Neural cell (in vitro differentiated cells): ENCODE measurements at regions not wholly inside any gene's neighbourhood (a gene's known extent, or its start where the extent isn't known, plus 50 kb on each side); places are given as distances from the start of the nearest gene placed in this dataset.
A peak's percentile ranks its signal among the peaks of the same experiment; 100 is the strongest.

ENCODE experiments used
- H2AFZ ChIP-seq: fragments of 200-600, 300-800 bp; sonication (generic), shearing (Covaris generic); 2 replicates; pipeline ENCODE4 v1.6.0; 2014; ENCODE audit warnings: low read depth, mild to moderate bottlenecking, antibody characterized with exemption, low read length, moderate library complexity
- H3F3A ChIP-seq: fragments of 200-600 bp; shearing (Covaris generic); 2 replicates; pipeline ENCODE4 v1.6.1; 2016; ENCODE audit warnings: mild to moderate bottlenecking, moderate library complexity, mixed read lengths, antibody characterized with exemption, low read length; ENCODE audit not compliant: insufficient read depth, poor library complexity, severe bottlenecking
- H3K27ac ChIP-seq: fragments of 200-600, 300-800 bp; sonication (generic), shearing (Covaris generic); 2 replicates; pipeline ENCODE4 v1.5.1; 2014; ENCODE audit warnings: mild to moderate bottlenecking, low read length, moderate library complexity
- H3K27me3 ChIP-seq: fragments of 300-800, 200-600 bp; sonication (generic), shearing (Covaris generic); 2 replicates; pipeline ENCODE4 v1.6.0; 2014; ENCODE audit warnings: mild to moderate bottlenecking, low read depth, low read length, moderate library complexity; ENCODE audit not compliant: insufficient read depth
- H3K36me3 ChIP-seq: fragments of 300-800, 200-600 bp; sonication (generic), shearing (Covaris generic); 2 replicates; pipeline ENCODE4 v1.5.1; 2014; ENCODE audit warnings: mild to moderate bottlenecking, antibody characterized with exemption, low read length, moderate library complexity; ENCODE audit not compliant: insufficient read depth
- H3K4me2 ChIP-seq: fragments of 300-800, 200-600 bp; sonication (generic), shearing (Covaris generic); 2 replicates; pipeline ENCODE4 v1.6.0; 2014; ENCODE audit warnings: mild to moderate bottlenecking, low read length
- H3K4me3 ChIP-seq: fragments of 300-800, 200-600 bp; sonication (generic), shearing (Covaris generic); 2 replicates; pipeline ENCODE4 v1.5.1; 2014; ENCODE audit warnings: mild to moderate bottlenecking, low read length, moderate library complexity
- H3K79me2 ChIP-seq: fragments of 200-600 bp; shearing (Covaris generic); replicated peaks from 2 replicates; pipeline ENCODE4 v1.6.0; 2014; ENCODE audit warnings: mild to moderate bottlenecking, low read length, moderate library complexity; ENCODE audit not compliant: insufficient read depth
- H3K9ac ChIP-seq: fragments of 300-800, 200-600 bp; sonication (generic), shearing (Covaris generic); 2 replicates; pipeline ENCODE4 v1.6.1; 2016; ENCODE audit warnings: mild to moderate bottlenecking, low read length, mixed read lengths
- H3K9me2 ChIP-seq: fragments of 200-600 bp; shearing (Covaris generic); 2 replicates; pipeline ENCODE4 v1.6.1; 2016; ENCODE audit warnings: mild to moderate bottlenecking, low read length, mixed read lengths; ENCODE audit not compliant: insufficient read depth
- H3K9me3 ChIP-seq: fragments of 200-600, 300-800 bp; sonication (generic), shearing (Covaris generic); 2 replicates; pipeline ENCODE4 v1.6.1; 2016; ENCODE audit warnings: mild to moderate bottlenecking, mixed run types, low read length, moderate library complexity, mixed read lengths
- H4K20me1 ChIP-seq: fragments of 200-600 bp; shearing (Covaris generic); 2 replicates; pipeline ENCODE4 v1.6.1; 2016; ENCODE audit warnings: mild to moderate bottlenecking, mixed run types; ENCODE audit not compliant: insufficient read depth
- EP300 ChIP-seq: fragments of 450-650 bp; conservative IDR thresholded peaks from 2 replicates; pipeline ENCODE4 v1.6.1; 2014; ENCODE audit warnings: antibody characterized with exemption, mild to moderate bottlenecking, moderate library complexity; ENCODE audit not compliant: poor library complexity, severe bottlenecking
- EZH2 ChIP-seq: fragments of 200-600, 300-800 bp; shearing (Covaris generic), sonication (generic); IDR thresholded peaks from 2 replicates; pipeline ENCODE4 v1.6.1; 2014; ENCODE audit warnings: antibody characterized with exemption, low read length, borderline replicate concordance, mild to moderate bottlenecking; ENCODE audit not compliant: insufficient read depth, poor library complexity, severe bottlenecking
- MXI1 ChIP-seq: fragments of 450-650 bp; conservative IDR thresholded peaks from 2 replicates; pipeline ENCODE4 v1.6.1; 2014; ENCODE audit warnings: antibody characterized with exemption, mild to moderate bottlenecking; ENCODE audit not compliant: poor library complexity, severe bottlenecking
- POLR2AphosphoS5 ChIP-seq: IDR thresholded peaks from 2 replicates; pipeline ENCODE4 v1.6.1; 2012
- RAD21 ChIP-seq: fragments of 450-650 bp; conservative IDR thresholded peaks from 2 replicates; pipeline ENCODE4 v1.6.1; 2014; ENCODE audit warnings: antibody characterized with exemption, mild to moderate bottlenecking, moderate library complexity
- SMC3 ChIP-seq: fragments of 450-650 bp; conservative IDR thresholded peaks from 2 replicates; pipeline ENCODE4 v1.6.1; 2014; ENCODE audit warnings: antibody characterized with exemption, mild to moderate bottlenecking, moderate library complexity; ENCODE audit not compliant: poor library complexity
- TAF1 ChIP-seq: IDR thresholded peaks from 2 replicates; pipeline ENCODE4 v1.6.1; 2012; ENCODE audit warnings: low read depth
- TF ChIP-seq, protein P1 (sequence below): IDR thresholded peaks from 2 replicates; pipeline ENCODE4 v1.6.1; 2012; ENCODE audit warnings: borderline replicate concordance
- TF ChIP-seq, protein P2 (sequence below): fragments of 450-650 bp; IDR thresholded peaks from 2 replicates; pipeline ENCODE4 v1.5.1; 2014; ENCODE audit warnings: antibody characterized with exemption, mild to moderate bottlenecking, moderate library complexity; ENCODE audit not compliant: poor library complexity, severe bottlenecking

DNA sequence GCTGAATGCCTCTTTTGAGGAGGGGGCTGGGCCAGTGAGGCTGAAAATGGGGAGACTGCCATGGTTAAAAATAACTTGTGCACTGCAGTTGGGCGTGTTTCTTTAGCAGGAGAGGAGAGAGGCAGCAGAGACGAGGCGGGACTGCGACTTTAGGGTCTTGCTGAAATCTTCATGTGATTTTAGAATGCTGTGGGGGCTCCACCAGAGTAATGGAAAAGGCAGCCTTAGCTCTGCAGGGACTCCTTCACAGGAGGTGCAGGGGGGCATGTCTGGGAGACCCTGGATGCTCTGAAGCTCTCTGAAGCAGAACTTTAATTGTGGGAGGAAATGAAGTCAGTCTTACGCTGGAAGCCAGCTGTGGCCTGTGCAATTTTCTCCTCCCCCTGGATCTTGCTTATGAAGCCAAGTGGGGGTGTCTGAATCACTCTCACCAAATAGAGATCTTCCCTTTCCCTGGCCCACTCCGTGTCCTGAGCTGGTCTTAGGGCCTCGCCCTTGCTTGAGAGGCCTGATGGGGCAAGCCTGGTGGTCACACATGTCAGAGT lies 60.8 kb downstream of the NDUFS5 start:
- Histone ChIP-seq H3K27ac (no peak overlapping the region), H4K20me1 (peaks cover 35% of the 10 kb centered on the region), H3K27me3 (no peaks in the 10 kb centered on the region), H3K36me3 (peaks cover 8% of the 10 kb centered on the region), H3K4me2 (no peak overlapping the region), H3K9me2 (no peaks in the 10 kb centered on the region), H3K4me3 (peak overlapping the region; percentile 12), H3K79me2 (peaks cover 42% of the 10 kb centered on the region), H2AFZ (no peak overlapping the region), H3K9ac (no peak overlapping the region), H3F3A (no peaks in the 10 kb centered on the region), H3K9me3 (no peaks in the 10 kb centered on the region)
- TF ChIP-seq RAD21 = no peak
- TF ChIP-seq EP300 = no peak
- TF ChIP-seq MXI1 = no peak
- TF ChIP-seq TAF1 = no peak
- TF ChIP-seq, protein P1, sequence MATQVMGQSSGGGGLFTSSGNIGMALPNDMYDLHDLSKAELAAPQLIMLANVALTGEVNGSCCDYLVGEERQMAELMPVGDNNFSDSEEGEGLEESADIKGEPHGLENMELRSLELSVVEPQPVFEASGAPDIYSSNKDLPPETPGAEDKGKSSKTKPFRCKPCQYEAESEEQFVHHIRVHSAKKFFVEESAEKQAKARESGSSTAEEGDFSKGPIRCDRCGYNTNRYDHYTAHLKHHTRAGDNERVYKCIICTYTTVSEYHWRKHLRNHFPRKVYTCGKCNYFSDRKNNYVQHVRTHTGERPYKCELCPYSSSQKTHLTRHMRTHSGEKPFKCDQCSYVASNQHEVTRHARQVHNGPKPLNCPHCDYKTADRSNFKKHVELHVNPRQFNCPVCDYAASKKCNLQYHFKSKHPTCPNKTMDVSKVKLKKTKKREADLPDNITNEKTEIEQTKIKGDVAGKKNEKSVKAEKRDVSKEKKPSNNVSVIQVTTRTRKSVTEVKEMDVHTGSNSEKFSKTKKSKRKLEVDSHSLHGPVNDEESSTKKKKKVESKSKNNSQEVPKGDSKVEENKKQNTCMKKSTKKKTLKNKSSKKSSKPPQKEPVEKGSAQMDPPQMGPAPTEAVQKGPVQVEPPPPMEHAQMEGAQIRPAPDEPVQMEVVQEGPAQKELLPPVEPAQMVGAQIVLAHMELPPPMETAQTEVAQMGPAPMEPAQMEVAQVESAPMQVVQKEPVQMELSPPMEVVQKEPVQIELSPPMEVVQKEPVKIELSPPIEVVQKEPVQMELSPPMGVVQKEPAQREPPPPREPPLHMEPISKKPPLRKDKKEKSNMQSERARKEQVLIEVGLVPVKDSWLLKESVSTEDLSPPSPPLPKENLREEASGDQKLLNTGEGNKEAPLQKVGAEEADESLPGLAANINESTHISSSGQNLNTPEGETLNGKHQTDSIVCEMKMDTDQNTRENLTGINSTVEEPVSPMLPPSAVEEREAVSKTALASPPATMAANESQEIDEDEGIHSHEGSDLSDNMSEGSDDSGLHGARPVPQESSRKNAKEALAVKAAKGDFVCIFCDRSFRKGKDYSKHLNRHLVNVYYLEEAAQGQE = no peak
- TF ChIP-seq POLR2AphosphoS5 = no peak
- no peak for TF ChIP-seq SMC3

DNA sequence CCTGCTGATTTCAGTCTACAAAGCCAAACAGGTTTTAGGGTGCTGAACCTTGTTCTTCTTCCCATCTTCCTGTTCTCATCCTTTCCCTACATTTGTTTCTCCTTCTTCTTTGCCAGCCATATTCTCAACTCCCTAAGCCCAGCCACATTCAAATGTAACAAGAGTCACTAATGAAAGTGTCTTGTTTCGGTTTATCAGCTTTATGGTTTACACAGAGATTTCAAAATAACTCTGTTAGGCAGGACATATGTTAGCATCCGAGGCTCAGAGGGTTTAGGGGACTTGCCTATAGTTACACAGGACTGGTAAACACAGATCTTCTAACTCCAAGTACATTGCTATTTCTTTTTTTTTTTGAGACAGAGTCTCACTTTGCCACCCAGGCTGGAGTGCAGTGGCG lies 61.3 kb downstream of the NDUFS5 start:
- peaks cover 8% of the 10 kb centered on the region for H3K36me3 ChIP-seq
- no peaks in the 10 kb centered on the region for H3K9me3 ChIP-seq
- no peaks in the 10 kb centered on the region for H3F3A ChIP-seq
- no peak overlapping the region for H3K4me2 ChIP-seq
- TF ChIP-seq POLR2AphosphoS5 (no peak), EZH2 (no peak), MXI1 (no peak), TAF1 (no peak), RAD21 (no peak), EP300 (no peak), SMC3 (no peak)
- TF ChIP-seq, protein P1 = no peak
- TF ChIP-seq, protein P2, sequence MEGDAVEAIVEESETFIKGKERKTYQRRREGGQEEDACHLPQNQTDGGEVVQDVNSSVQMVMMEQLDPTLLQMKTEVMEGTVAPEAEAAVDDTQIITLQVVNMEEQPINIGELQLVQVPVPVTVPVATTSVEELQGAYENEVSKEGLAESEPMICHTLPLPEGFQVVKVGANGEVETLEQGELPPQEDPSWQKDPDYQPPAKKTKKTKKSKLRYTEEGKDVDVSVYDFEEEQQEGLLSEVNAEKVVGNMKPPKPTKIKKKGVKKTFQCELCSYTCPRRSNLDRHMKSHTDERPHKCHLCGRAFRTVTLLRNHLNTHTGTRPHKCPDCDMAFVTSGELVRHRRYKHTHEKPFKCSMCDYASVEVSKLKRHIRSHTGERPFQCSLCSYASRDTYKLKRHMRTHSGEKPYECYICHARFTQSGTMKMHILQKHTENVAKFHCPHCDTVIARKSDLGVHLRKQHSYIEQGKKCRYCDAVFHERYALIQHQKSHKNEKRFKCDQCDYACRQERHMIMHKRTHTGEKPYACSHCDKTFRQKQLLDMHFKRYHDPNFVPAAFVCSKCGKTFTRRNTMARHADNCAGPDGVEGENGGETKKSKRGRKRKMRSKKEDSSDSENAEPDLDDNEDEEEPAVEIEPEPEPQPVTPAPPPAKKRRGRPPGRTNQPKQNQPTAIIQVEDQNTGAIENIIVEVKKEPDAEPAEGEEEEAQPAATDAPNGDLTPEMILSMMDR = no peak
- H3K9ac ChIP-seq = no peak overlapping the region
- H3K27ac ChIP-seq = no peak overlapping the region
- H3K27me3 ChIP-seq = no peaks in the 10 kb centered on the region
- peaks cover 38% of the 10 kb centered on the region for H4K20me1 ChIP-seq
- H3K79me2 ChIP-seq = peaks cover 37% of the 10 kb centered on the region
- no peak overlapping the region for H2AFZ ChIP-seq
- no peak overlapping the region for H3K4me3 ChIP-seq
- no peaks in the 10 kb centered on the region for H3K9me2 ChIP-seq
